ENCODE measurements at regions not wholly inside any gene's neighbourhood (a gene's known extent, or its start where the extent isn't known, plus 50 kb on each side); places are given as distances from the start of the nearest gene placed in this dataset.

DNA sequence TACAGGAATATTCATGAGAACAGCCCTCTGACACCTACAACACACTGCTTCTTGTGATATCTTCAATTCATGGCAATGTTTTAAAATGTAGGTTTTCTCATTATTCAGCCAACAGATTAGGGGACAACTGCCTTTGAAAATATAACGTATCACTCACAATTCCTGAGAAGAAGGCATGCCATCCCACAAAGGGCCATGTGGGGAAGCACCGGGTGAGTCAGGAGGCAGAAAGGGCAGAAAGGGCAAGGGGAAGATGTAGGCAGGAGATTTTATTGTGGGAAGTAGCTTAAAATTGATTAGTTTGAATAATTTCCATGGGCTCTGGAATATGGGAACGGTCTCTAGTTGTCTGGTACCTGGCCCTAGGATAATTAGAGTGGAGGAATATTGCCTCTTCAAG, 165.7 kb downstream of the HHIPL2 start:
- H3K14ac ChIP-seq (ENCODE audit: insufficient read depth, low read length): no peak overlapping the region
- H3K4me2 ChIP-seq (ENCODE audit: insufficient read depth, insufficient read length, low read length): no peak overlapping the region
- H3K27me3 Mint-ChIP-seq (ENCODE audit: low read depth): no peaks in the 10 kb centered on the region
- no peak overlapping the region for H3K18ac ChIP-seq (ENCODE audit: insufficient read length, low read depth, low read length)
- no peak overlapping the region for H2BK20ac ChIP-seq (ENCODE audit: low read depth, low read length, poor library complexity, severe bottlenecking)
- H3T11ph ChIP-seq (ENCODE audit: low read length): no peak overlapping the region
- H3K23me2 ChIP-seq (ENCODE audit: insufficient read length, low read depth, low read length, poor library complexity, severe bottlenecking): no peaks in the 10 kb centered on the region
- H3K79me1 ChIP-seq (ENCODE audit: insufficient read depth, low read depth, low read length, poor library complexity, severe bottlenecking): no peaks in the 10 kb centered on the region
- H2AK5ac ChIP-seq (ENCODE audit: insufficient read length, low read length): no peak overlapping the region
- no peak overlapping the region for H2BK120ac ChIP-seq (ENCODE audit: low read depth, low read length, poor library complexity, severe bottlenecking)
- no peak overlapping the region for H3K27ac Mint-ChIP-seq
- H4K5ac ChIP-seq (ENCODE audit: insufficient read length, low read depth, low read length): no peak overlapping the region
- H3K79me2 ChIP-seq (ENCODE audit: insufficient read depth, low read length): no peaks in the 10 kb centered on the region
- WGBS (ENCODE audit: extremely low coverage, insufficient read length, low lambda C conversion rate): no CpG with 5 or more reads among the region's 3 CpGs
- no peak overlapping the region for H4K91ac ChIP-seq (ENCODE audit: insufficient read length, low read depth, low read length)
- no peak overlapping the region for H3K23ac ChIP-seq (ENCODE audit: insufficient read length, low read depth, low read length)
- H3K36me3 Mint-ChIP-seq (ENCODE audit: insufficient read depth in 1 of 3, low read depth in 3 of 3): no peaks in the 10 kb centered on the region
- no peak overlapping the region for H3K56ac ChIP-seq (ENCODE audit: insufficient read length, low read depth, low read length)
- no peak overlapping the region for H3K4ac ChIP-seq (ENCODE audit: low read depth, low read length)
- H2AFZ ChIP-seq (ENCODE audit: low read length): no peak overlapping the region
- no peak for DNase-seq
- no peak overlapping the region for H2BK5ac ChIP-seq (ENCODE audit: insufficient read length, low read length)
- H2BK15ac ChIP-seq (ENCODE audit: low read depth, low read length): no peak overlapping the region
- no peak overlapping the region for H4K8ac ChIP-seq (replicated peaks; ENCODE audit: insufficient read length, low read depth, low read length)
- H4K20me1 ChIP-seq (ENCODE audit: control insufficient read depth, insufficient read depth, insufficient read length): no peaks in the 10 kb centered on the region
- H3K4me3 Mint-ChIP-seq: no peak overlapping the region
- H3K9ac ChIP-seq (ENCODE audit: extremely low read depth, insufficient read length, low read length): no peak overlapping the region
- H3K27me3 ChIP-seq (ENCODE audit: insufficient read depth, low read length): no peaks in the 10 kb centered on the region
- 0 out of 4 replicates have a peak, but pooled peaks cover 0 to 5% of the 10 kb centered on the region in 2 experiments for H3K4me1 Mint-ChIP-seq
- H3K4me1 ChIP-seq (ENCODE audit: insufficient read depth, low read length): no peaks in the 10 kb centered on the region
- H3K9me3 Mint-ChIP-seq: peaks cover 0 to 7% of the 10 kb centered on the region in 2 experiments; a peak in 2 of 5 replicates
- no peaks in the 10 kb centered on the region for H3K9me3 ChIP-seq (ENCODE audit: control insufficient read depth, low read depth, low read length)
- H2BK12ac ChIP-seq (ENCODE audit: insufficient read length, low read depth, low read length): no peak overlapping the region
- H3K27ac ChIP-seq (ENCODE audit: insufficient read length, low read depth, low read length): no peak overlapping the region
- TF ChIP-seq, protein P1, sequence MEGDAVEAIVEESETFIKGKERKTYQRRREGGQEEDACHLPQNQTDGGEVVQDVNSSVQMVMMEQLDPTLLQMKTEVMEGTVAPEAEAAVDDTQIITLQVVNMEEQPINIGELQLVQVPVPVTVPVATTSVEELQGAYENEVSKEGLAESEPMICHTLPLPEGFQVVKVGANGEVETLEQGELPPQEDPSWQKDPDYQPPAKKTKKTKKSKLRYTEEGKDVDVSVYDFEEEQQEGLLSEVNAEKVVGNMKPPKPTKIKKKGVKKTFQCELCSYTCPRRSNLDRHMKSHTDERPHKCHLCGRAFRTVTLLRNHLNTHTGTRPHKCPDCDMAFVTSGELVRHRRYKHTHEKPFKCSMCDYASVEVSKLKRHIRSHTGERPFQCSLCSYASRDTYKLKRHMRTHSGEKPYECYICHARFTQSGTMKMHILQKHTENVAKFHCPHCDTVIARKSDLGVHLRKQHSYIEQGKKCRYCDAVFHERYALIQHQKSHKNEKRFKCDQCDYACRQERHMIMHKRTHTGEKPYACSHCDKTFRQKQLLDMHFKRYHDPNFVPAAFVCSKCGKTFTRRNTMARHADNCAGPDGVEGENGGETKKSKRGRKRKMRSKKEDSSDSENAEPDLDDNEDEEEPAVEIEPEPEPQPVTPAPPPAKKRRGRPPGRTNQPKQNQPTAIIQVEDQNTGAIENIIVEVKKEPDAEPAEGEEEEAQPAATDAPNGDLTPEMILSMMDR (conservative IDR thresholded peaks at IDR 0.05): no peak
